ENCODE measurements at regions not wholly inside any gene's neighbourhood (a gene's known extent, or its start where the extent isn't known, plus 50 kb on each side); places are given as distances from the start of the nearest gene placed in this dataset.

GRCh38 chr1:60584371-60584770 is 498.0 kb upstream of the NFIA start:
- H3K27ac ChIP-seq (ENCODE audit: low read depth, low read length), result no peak overlapping the region
- ChIA-PET RAD21 (ENCODE audit: low non-redundant PET in 1 of 2, low total read pairs in 2 of 2, uncharacterized antibody in 2 of 2, unreplicated experiment in 2 of 2) (no interaction called here), POLR2A (no interaction called here)

More at GRCh38 chr1:60584371-60584770, 498.0 kb upstream of the NFIA start:
- CTCF ChIA-PET, result no interaction called here
- no peak for DNase-seq (ENCODE audit: low read depth, low spot score)
- Histone ChIP-seq H3K4me1 (ENCODE audit: control insufficient read depth in 1 of 2, insufficient read depth in 2 of 2, low read length in 2 of 2) (no peaks in the 10 kb centered on the region), H3K9me3 (ENCODE audit: control insufficient read depth in 1 of 2, insufficient read depth in 1 of 2, low read depth in 1 of 2, low read length in 2 of 2) (no peaks in the 10 kb centered on the region), H3K79me2 (ENCODE audit: insufficient read depth, low read length) (no peaks in the 10 kb centered on the region), H3K4me2 (ENCODE audit: low read length) (no peak overlapping the region), H3K9ac (ENCODE audit: low read length) (no peak overlapping the region), H3K36me3 (ENCODE audit: control insufficient read depth in 1 of 2, insufficient read depth in 2 of 2, low read length in 2 of 2) (no peaks in the 10 kb centered on the region), H2AFZ (ENCODE audit: low read depth, low read length, poor library complexity, severe bottlenecking) (no peak overlapping the region), H3K27me3 (ENCODE audit: insufficient read depth, low read length) (no peaks in the 10 kb centered on the region), H4K20me1 (ENCODE audit: insufficient read depth) (no peaks in the 10 kb centered on the region), H3K9me2 (ENCODE audit: insufficient read depth) (no peaks in the 10 kb centered on the region), H3K4me3 (replicated peaks in 1 of 2; ENCODE audit: low read depth in 1 of 2, low read length in 2 of 2) (no peak overlapping the region)
- no peak for ATAC-seq
- intact Hi-C loops (cut with micrococcal nuclease), result no loop called here
- TF ChIP-seq POLR2A (IDR thresholded peaks at IDR 0.05; ENCODE audit: borderline replicate concordance, extremely low read depth, insufficient read depth, insufficient read length) (no peak), CEBPB (IDR thresholded peaks at IDR 0.05; ENCODE audit: low read depth) (no peak), CBX3 (IDR thresholded peaks at IDR 0.05; ENCODE audit: low read depth) (no peak), CTCF (IDR thresholded peaks at IDR 0.05 in 2 of 3, conservative IDR thresholded peaks at IDR 0.05 in 1 of 3; ENCODE audit: borderline replicate concordance in 1 of 3, insufficient read depth in 1 of 3, low read depth in 2 of 3, low read length in 2 of 3) (no peak), REST (IDR thresholded peaks at IDR 0.05; ENCODE audit: low read depth) (no peak), YY1 (IDR thresholded peaks at IDR 0.05; ENCODE audit: extremely low read depth, insufficient replicate concordance, low read depth, low read length) (no peak), SIN3A (IDR thresholded peaks at IDR 0.05; ENCODE audit: low read depth) (no peak), POLR2AphosphoS5 (IDR thresholded peaks at IDR 0.05; ENCODE audit: low read depth, low read length) (no peak), JUND (IDR thresholded peaks at IDR 0.05) (no peak), FOSL1 (IDR thresholded peaks at IDR 0.05; ENCODE audit: low read depth) (no peak), SP1 (IDR thresholded peaks at IDR 0.05; ENCODE audit: low read depth) (no peak), RAD21 (IDR thresholded peaks at IDR 0.05; ENCODE audit: low read depth) (no peak), EZH2phosphoT487 (IDR thresholded peaks at IDR 0.05; ENCODE audit: borderline replicate concordance) (no peak), EZH2 (IDR thresholded peaks at IDR 0.05) (no peak)
- BruUV-seq (replicated peaks), result no TSS peak

All from HCT116 (cell line).